Panc1 (cell line): ENCODE measurements at regions not wholly inside any gene's neighbourhood (a gene's known extent, or its start where the extent isn't known, plus 50 kb on each side); places are given as distances from the start of the nearest gene placed in this dataset.

Experiments used
- ATAC-seq: fragments of 200-7000 bp; cut with Tn5 transposase; 2 replicates; pipeline ENCODE4 v1.9.1; 2020; ENCODE audit warnings: mild to moderate bottlenecking, moderate library complexity
- BruUV-seq: library from RNA; stranded (reverse); fragments of 400-500 nt; replicated peaks from 2 replicates; lab custom pipeline; 2021; lab: Mats Ljungman, UMichigan
- CTCF ChIA-PET: fragments of 300-600 bp; sonication (Branson Sonifier 250); formaldehyde crosslinking; loops from one replicate; lab custom pipeline; 2022; ENCODE audit warnings: antibody characterized with exemption; lab: Charles Lee
- POLR2A ChIA-PET: fragments of 300-600 bp; sonication (Branson Sonifier 250); formaldehyde crosslinking; loops from one replicate; lab custom pipeline; 2022; ENCODE audit warnings: antibody characterized with exemption; lab: Charles Lee
- DNase-seq: peaks from one replicate; pipeline ENCODE4 v3.0.0-alpha.2; 2010; ENCODE audit warnings: low read depth, low spot score
- H3K27ac ChIP-seq: 2 replicates; pipeline ENCODE4 v1.5.1; 2011; ENCODE audit warnings: mild to moderate bottlenecking, low read length, inconsistent platforms
- H3K27me3 ChIP-seq: fragments of 200-500 bp; sonication (Bioruptor generic); 2 replicates; pipeline ENCODE4 v1.6.0; 2014; ENCODE audit warnings: low read length, inconsistent platforms; ENCODE audit not compliant: control insufficient read depth, insufficient read depth
- H3K36me3 ChIP-seq: fragments of 200-500 bp; sonication (Bioruptor generic); 2 replicates; pipeline ENCODE4 v1.5.1; 2014; ENCODE audit warnings: inconsistent platforms, mild to moderate bottlenecking, low read length, moderate library complexity; ENCODE audit not compliant: control insufficient read depth, insufficient read depth
- H3K4me1 ChIP-seq: 2 replicates; pipeline ENCODE4 v1.5.1; 2011; ENCODE audit warnings: inconsistent platforms, mild to moderate bottlenecking, low read length, moderate library complexity; ENCODE audit not compliant: control insufficient read depth, insufficient read depth
- H3K4me3 ChIP-seq, 2 experiments: 2 replicates each; pipeline ENCODE4 v1.5.1; 2011 to 2012; ENCODE audit warnings: low read depth in 2 of 2, low read length in 2 of 2, mild to moderate bottlenecking in 2 of 2, inconsistent platforms in 1 of 2, moderate library complexity in 1 of 2
- H3K9me3 ChIP-seq: fragments of 200-500 bp; sonication (Bioruptor generic); 2 replicates; pipeline ENCODE4 v1.5.1; 2014; ENCODE audit warnings: low read depth, mild to moderate bottlenecking, inconsistent platforms, low read length, moderate library complexity; ENCODE audit not compliant: control insufficient read depth, insufficient read depth
- POLR2AphosphoS5 ChIP-seq: IDR thresholded peaks from 2 replicates; pipeline ENCODE4 v1.6.1; 2012; ENCODE audit warnings: mild to moderate bottlenecking, low read depth, low read length, moderate library complexity
- SIN3A ChIP-seq: IDR thresholded peaks from 2 replicates; pipeline ENCODE4 v1.6.1; 2012; ENCODE audit warnings: low read depth, mild to moderate bottlenecking, low read length, moderate library complexity, borderline replicate concordance; ENCODE audit not compliant: insufficient read depth
- TCF7L2 ChIP-seq: IDR thresholded peaks from 2 replicates; pipeline ENCODE4 v1.6.1; 2011; ENCODE audit warnings: mild to moderate bottlenecking, low read depth, low read length, inconsistent platforms
- in situ Hi-C: cut with HindIII; loops from 2 replicates; pipeline ENCODE4 v1.10.0; 2016; ENCODE audit warnings: low sequenced_read_pairs, low pct_unique_long_range_greater_than_20kb
- intact Hi-C: fragments of 100-400 bp; cut with micrococcal nuclease; formaldehyde crosslinking; loops from one replicate; pipeline ENCODE4 v1.10.0; 2022; ENCODE audit not compliant: unreplicated experiment
- TF ChIP-seq, protein P1 (sequence below): fragments of 450-650 bp; IDR thresholded peaks from 2 replicates; pipeline ENCODE4 v1.5.1; 2017; ENCODE audit warnings: mild to moderate bottlenecking
- TF ChIP-seq, protein P2 (sequence below), 2 experiments: IDR thresholded peaks; 2 replicates each; pipeline ENCODE4 v1.6.1; 2011 to 2012; ENCODE audit warnings: low read depth in 2 of 2, control low read depth in 1 of 2, low read length in 1 of 2, mild to moderate bottlenecking in 1 of 2, moderate library complexity in 1 of 2; ENCODE audit not compliant: insufficient read depth in 1 of 2

DNA sequence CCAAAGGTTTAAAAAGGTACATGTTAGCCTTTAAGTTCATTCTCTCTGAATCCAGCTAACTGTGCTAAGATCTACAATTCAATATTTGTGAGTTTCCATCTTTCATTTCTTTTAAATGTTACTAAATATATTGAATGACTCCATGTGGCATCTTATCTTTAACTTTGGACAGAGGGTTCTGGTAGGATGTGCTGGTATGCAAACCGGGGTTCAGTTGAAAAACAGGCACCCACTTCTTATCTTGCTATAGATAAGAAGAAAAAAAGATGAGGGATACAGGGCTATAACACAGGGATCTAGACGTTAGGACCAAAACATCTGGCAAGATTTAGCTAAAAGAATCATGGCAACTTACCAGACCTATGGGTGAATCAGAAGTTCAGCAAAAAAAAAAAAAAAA is 538.3 kb downstream of the EDEM1 start:
- TF ChIP-seq POLR2AphosphoS5 (no peak), TCF7L2 (no peak), SIN3A (no peak)
- TF ChIP-seq, protein P1, sequence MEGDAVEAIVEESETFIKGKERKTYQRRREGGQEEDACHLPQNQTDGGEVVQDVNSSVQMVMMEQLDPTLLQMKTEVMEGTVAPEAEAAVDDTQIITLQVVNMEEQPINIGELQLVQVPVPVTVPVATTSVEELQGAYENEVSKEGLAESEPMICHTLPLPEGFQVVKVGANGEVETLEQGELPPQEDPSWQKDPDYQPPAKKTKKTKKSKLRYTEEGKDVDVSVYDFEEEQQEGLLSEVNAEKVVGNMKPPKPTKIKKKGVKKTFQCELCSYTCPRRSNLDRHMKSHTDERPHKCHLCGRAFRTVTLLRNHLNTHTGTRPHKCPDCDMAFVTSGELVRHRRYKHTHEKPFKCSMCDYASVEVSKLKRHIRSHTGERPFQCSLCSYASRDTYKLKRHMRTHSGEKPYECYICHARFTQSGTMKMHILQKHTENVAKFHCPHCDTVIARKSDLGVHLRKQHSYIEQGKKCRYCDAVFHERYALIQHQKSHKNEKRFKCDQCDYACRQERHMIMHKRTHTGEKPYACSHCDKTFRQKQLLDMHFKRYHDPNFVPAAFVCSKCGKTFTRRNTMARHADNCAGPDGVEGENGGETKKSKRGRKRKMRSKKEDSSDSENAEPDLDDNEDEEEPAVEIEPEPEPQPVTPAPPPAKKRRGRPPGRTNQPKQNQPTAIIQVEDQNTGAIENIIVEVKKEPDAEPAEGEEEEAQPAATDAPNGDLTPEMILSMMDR, result no peak
- TF ChIP-seq, protein P2, sequence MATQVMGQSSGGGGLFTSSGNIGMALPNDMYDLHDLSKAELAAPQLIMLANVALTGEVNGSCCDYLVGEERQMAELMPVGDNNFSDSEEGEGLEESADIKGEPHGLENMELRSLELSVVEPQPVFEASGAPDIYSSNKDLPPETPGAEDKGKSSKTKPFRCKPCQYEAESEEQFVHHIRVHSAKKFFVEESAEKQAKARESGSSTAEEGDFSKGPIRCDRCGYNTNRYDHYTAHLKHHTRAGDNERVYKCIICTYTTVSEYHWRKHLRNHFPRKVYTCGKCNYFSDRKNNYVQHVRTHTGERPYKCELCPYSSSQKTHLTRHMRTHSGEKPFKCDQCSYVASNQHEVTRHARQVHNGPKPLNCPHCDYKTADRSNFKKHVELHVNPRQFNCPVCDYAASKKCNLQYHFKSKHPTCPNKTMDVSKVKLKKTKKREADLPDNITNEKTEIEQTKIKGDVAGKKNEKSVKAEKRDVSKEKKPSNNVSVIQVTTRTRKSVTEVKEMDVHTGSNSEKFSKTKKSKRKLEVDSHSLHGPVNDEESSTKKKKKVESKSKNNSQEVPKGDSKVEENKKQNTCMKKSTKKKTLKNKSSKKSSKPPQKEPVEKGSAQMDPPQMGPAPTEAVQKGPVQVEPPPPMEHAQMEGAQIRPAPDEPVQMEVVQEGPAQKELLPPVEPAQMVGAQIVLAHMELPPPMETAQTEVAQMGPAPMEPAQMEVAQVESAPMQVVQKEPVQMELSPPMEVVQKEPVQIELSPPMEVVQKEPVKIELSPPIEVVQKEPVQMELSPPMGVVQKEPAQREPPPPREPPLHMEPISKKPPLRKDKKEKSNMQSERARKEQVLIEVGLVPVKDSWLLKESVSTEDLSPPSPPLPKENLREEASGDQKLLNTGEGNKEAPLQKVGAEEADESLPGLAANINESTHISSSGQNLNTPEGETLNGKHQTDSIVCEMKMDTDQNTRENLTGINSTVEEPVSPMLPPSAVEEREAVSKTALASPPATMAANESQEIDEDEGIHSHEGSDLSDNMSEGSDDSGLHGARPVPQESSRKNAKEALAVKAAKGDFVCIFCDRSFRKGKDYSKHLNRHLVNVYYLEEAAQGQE (IDR thresholded peaks at IDR 0.05; ENCODE audit: insufficient read depth in 1 of 2, low read depth in 2 of 2, low read length in 1 of 2), result no peak
- no peaks in the 10 kb centered on the region for H3K27me3 ChIP-seq
- ATAC-seq (no peak), DNase-seq (no peak)
- POLR2A ChIA-PET, result no interaction called here
- no peaks in the 10 kb centered on the region for H3K9me3 ChIP-seq
- in situ Hi-C loops, result no loop called here
- no TSS peak for BruUV-seq
- no peaks in the 10 kb centered on the region for H3K4me1 ChIP-seq
- no peaks in the 10 kb centered on the region for H3K36me3 ChIP-seq
- CTCF ChIA-PET, result interaction anchor here (0.7 kb wide), 1 partner anchor 10 kb away, joined by 11 read pairs; no protein-coding TSS in a partner anchor
- intact Hi-C loops, result no loop called here
- no peak overlapping the region for H3K27ac ChIP-seq
- no peak overlapping the region for H3K4me3 ChIP-seq

DNA sequence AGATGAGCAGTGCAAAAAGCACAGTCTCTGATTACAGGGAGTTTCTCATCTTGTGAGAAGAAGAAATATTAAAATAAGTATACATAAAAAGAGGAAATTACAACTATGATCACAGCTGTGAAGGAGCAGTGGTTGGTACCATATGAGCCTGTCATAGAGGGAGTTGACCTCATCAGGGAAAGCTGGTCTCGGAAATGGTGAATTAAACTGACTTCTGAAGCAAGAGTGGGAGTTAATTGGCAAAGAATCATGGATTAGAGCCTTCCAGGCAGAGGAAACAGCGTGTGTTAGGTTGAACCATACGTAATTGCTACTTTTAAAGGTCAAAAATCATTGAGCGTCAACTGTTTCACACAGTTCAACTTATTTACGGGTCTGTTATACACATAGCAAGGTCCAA is 539.1 kb downstream of the EDEM1 start:
- ChIA-PET CTCF (interaction anchor here (0.7 kb wide), 1 partner anchor 11 kb away, joined by 11 read pairs; no protein-coding TSS in a partner anchor), POLR2A (no interaction called here)
- H3K27ac ChIP-seq, result no peak overlapping the region
- BruUV-seq, result no TSS peak
- ATAC-seq (no peak), DNase-seq (no peak)
- in situ Hi-C loops, result no loop called here
- no peaks in the 10 kb centered on the region for H3K9me3 ChIP-seq
- no peak overlapping the region for H3K4me3 ChIP-seq
- no peaks in the 10 kb centered on the region for H3K4me1 ChIP-seq
- intact Hi-C loops, result no loop called here
- H3K27me3 ChIP-seq, result no peaks in the 10 kb centered on the region
- no peaks in the 10 kb centered on the region for H3K36me3 ChIP-seq
- no peak for TF ChIP-seq TCF7L2
- TF ChIP-seq, protein P2 (IDR thresholded peaks at IDR 0.05; ENCODE audit: insufficient read depth in 1 of 2, low read depth in 2 of 2, low read length in 1 of 2), result no peak
- TF ChIP-seq, protein P1, result no peak
- TF ChIP-seq SIN3A, result no peak
- no peak for TF ChIP-seq POLR2AphosphoS5
